ENCODE measurements at regions not wholly inside any gene's neighbourhood (a gene's known extent, or its start where the extent isn't known, plus 50 kb on each side); places are given as distances from the start of the nearest gene placed in this dataset.

GRCh38 chr14:27566843-27567382, 969.1 kb upstream of the NOVA1 start:
- Histone ChIP-seq H4K20me1 (ENCODE audit: insufficient read depth) (no peaks in the 10 kb centered on the region), H3K79me2 (replicated peaks; ENCODE audit: insufficient read depth, low read length) (no peaks in the 10 kb centered on the region), H3K9me3 (ENCODE audit: low read length) (no peaks in the 10 kb centered on the region), H3K4me2 (ENCODE audit: low read length) (no peak overlapping the region), H3F3A (ENCODE audit: insufficient read depth, low read length, poor library complexity, severe bottlenecking) (no peaks in the 10 kb centered on the region), H3K9ac (ENCODE audit: low read length) (no peak overlapping the region), H3K36me3 (ENCODE audit: insufficient read depth, low read length) (no peaks in the 10 kb centered on the region), H3K9me2 (ENCODE audit: insufficient read depth, low read length) (no peaks in the 10 kb centered on the region), H2AFZ (ENCODE audit: low read depth, low read length) (no peak overlapping the region), H3K27me3 (ENCODE audit: insufficient read depth, low read depth, low read length) (no peaks in the 10 kb centered on the region), H3K4me3 (ENCODE audit: low read length) (no peak overlapping the region), H3K27ac (ENCODE audit: low read length) (no peak overlapping the region)
- TF ChIP-seq SMC3 (conservative IDR thresholded peaks at IDR 0.05; ENCODE audit: poor library complexity) (no peak), EP300 (conservative IDR thresholded peaks at IDR 0.05; ENCODE audit: poor library complexity, severe bottlenecking) (no peak), REST (IDR thresholded peaks at IDR 0.05; ENCODE audit: borderline replicate concordance) (no peak), TAF1 (IDR thresholded peaks at IDR 0.05; ENCODE audit: low read depth) (no peak), MXI1 (conservative IDR thresholded peaks at IDR 0.05; ENCODE audit: poor library complexity, severe bottlenecking) (no peak), CTCF (IDR thresholded peaks at IDR 0.05; ENCODE audit: poor library complexity, severe bottlenecking) (no peak), EZH2 (IDR thresholded peaks at IDR 0.05; ENCODE audit: borderline replicate concordance, insufficient read depth, low read length, poor library complexity, severe bottlenecking) (no peak), RAD21 (conservative IDR thresholded peaks at IDR 0.05) (no peak), POLR2AphosphoS5 (IDR thresholded peaks at IDR 0.05) (no peak)

- no peak overlapping the region for H3K27ac ChIP-seq (ENCODE audit: low read length)
Measured at GRCh38 chr14:27573018-27573417, 975.2 kb upstream of the NOVA1 start.

More at GRCh38 chr14:27573018-27573417, 975.2 kb upstream of the NOVA1 start:
- H3K79me2 ChIP-seq (replicated peaks; ENCODE audit: insufficient read depth, low read length) = no peaks in the 10 kb centered on the region
- no peaks in the 10 kb centered on the region for H3K27me3 ChIP-seq (ENCODE audit: insufficient read depth, low read depth, low read length)
- TF ChIP-seq SMC3 (conservative IDR thresholded peaks at IDR 0.05; ENCODE audit: poor library complexity) = no peak
- TF ChIP-seq EP300 (conservative IDR thresholded peaks at IDR 0.05; ENCODE audit: poor library complexity, severe bottlenecking) = no peak
- TF ChIP-seq EZH2 (IDR thresholded peaks at IDR 0.05; ENCODE audit: borderline replicate concordance, insufficient read depth, low read length, poor library complexity, severe bottlenecking) = no peak
- no peak for TF ChIP-seq POLR2AphosphoS5 (IDR thresholded peaks at IDR 0.05)
- no peak for TF ChIP-seq RAD21 (conservative IDR thresholded peaks at IDR 0.05)
- H3K36me3 ChIP-seq (ENCODE audit: insufficient read depth, low read length) = no peaks in the 10 kb centered on the region
- H3K4me3 ChIP-seq (ENCODE audit: low read length) = no peak overlapping the region
- H3K9me3 ChIP-seq (ENCODE audit: low read length) = peaks cover 10% of the 10 kb centered on the region
- H3K9me2 ChIP-seq (ENCODE audit: insufficient read depth, low read length) = no peaks in the 10 kb centered on the region
- no peak overlapping the region for H3K9ac ChIP-seq (ENCODE audit: low read length)
- no peaks in the 10 kb centered on the region for H3F3A ChIP-seq (ENCODE audit: insufficient read depth, low read length, poor library complexity, severe bottlenecking)
- H2AFZ ChIP-seq (ENCODE audit: low read depth, low read length) = no peak overlapping the region
- no peak overlapping the region for H3K4me2 ChIP-seq (ENCODE audit: low read length)
- H4K20me1 ChIP-seq (ENCODE audit: insufficient read depth) = no peaks in the 10 kb centered on the region
